Middle frontal gyrus (tissue), 1 donor: ENCODE measurements at regions not wholly inside any gene's neighbourhood (a gene's known extent, or its start where the extent isn't known, plus 50 kb on each side); places are given as distances from the start of the nearest gene placed in this dataset.
"Not testable (repeated sequence)": the region's sequence is repeated elsewhere in the genome, so short reads cannot be mapped to it uniquely, and the experiment has no call there.

ENCODE experiments used
- DNase-seq: peaks from one replicate; pipeline ENCODE4 v3.0.0-alpha.2; 2015; ENCODE audit warnings: low spot score; ENCODE audit errors: extremely low spot score

- DNase-seq: no peak
Observed at GRCh38 chr3:21238661-21239060, 512.3 kb downstream of the ZNF385D start.

- DNase-seq: no peak
Observed at GRCh38 chr3:21237638-21238037, 513.4 kb downstream of the ZNF385D start.

- DNase-seq: no peak
Observed at GRCh38 chr3:21235491-21235890, 515.5 kb downstream of the ZNF385D start.

GRCh38 chr3:21234933-21235332 is 516.1 kb downstream of the ZNF385D start:
- no peak for DNase-seq

GRCh38 chr3:21229426-21230135 is 521.4 kb downstream of the ZNF385D start:
- no peak for DNase-seq

GRCh38 chr3:21226086-21226485 is 524.9 kb downstream of the ZNF385D start:
- no peak for DNase-seq

- DNase-seq: no peak
Observed at GRCh38 chr3:21220944-21221343, 530.1 kb downstream of the ZNF385D start.

DNA sequence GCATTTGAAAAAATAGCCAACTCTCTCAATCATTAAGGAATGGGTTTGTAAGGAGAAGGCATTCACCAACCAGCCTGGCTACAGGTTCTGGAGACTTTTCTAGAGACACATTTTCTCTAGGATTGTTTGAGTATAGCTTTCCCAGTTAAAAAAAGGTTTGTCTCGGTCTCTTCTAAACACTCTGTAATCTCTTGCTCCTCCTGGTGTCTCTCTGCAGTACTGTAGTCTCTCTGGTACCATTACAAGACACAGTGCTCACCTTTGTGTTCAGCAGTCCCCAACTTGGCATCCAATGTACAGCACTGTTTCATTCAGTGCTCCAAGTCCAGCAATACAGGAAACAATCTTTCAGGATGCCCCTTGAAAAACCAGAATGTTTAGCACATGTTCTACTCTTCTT is 534.4 kb downstream of the ZNF385D start:
- DNase-seq: no peak

DNA sequence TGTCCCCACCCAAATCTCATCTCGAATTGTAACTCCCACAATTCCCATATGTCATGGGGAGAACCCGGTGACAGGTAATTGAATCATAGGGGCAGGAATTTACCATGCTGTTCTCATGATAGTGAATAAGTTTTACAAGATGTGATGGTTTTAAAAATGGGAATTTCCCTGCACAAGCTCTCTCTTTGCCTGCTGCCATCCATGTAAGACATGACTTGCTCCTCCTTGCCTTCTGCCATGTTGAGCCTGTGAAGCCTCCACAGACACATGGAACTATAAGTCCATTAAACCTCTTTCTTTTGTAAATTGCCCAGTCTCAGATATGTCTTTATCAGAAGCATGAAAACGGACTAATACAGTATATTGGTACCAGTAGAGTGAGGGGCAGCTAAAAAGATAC is 546.9 kb downstream of the ZNF385D start:
- not testable (repeated sequence) for DNase-seq

GRCh38 chr3:21195203-21195602 is 555.8 kb downstream of the ZNF385D start:
- no peak for DNase-seq

GRCh38 chr3:21194036-21194435 is 557.0 kb downstream of the ZNF385D start:
- DNase-seq: not testable (repeated sequence)

- no peak for DNase-seq
Observed at GRCh38 chr3:21188459-21188858, 562.6 kb downstream of the ZNF385D start.

- DNase-seq: no peak
Observed at GRCh38 chr3:21185816-21186314, 565.1 kb downstream of the ZNF385D start.

DNA sequence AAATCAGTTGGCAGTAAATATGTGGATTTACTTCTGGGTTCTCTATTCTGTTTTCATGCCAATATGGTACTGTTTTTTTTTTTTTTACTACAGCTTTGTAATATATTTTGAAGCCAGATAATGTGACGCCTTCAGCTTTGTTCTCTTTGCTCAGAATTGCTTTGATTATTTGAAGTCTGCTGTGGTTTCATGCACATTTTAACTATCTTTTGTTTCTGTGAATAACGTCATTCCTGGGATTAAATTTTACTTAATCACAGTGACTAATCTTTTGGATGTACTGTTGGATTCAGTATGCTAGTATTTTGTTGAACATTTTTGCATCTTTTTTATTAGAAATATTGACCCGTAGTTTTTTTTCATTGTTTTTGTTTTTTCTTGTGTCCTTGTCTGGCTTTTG is 576.5 kb downstream of the ZNF385D start:
- DNase-seq: no peak

DNA sequence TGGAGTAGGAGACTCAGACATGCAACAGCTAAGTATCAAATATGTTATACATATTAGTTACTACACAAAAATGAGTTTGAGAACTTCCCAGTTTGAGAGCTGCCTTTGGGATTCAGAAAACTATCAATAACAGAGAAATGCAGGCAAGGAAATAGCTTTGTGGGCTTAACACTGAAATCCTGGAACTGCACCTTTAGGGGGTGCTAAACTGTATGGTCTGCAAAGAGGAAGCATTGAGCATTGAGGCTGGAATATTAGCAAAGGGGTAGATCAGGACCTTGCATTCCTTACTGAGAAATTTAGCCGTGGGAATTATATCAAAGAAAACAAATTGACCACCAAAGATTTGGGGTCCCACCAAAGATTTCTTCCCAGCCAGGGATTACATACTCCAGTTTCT is 580.0 kb downstream of the ZNF385D start:
- DNase-seq: no peak

- no peak for DNase-seq
Observed at GRCh38 chr3:21169948-21170347, 581.1 kb downstream of the ZNF385D start.

- no peak for DNase-seq
Observed at GRCh38 chr3:21168471-21168870, 582.5 kb downstream of the ZNF385D start.

GRCh38 chr3:21163956-21164355 is 587.1 kb downstream of the ZNF385D start:
- DNase-seq: no peak

DNA sequence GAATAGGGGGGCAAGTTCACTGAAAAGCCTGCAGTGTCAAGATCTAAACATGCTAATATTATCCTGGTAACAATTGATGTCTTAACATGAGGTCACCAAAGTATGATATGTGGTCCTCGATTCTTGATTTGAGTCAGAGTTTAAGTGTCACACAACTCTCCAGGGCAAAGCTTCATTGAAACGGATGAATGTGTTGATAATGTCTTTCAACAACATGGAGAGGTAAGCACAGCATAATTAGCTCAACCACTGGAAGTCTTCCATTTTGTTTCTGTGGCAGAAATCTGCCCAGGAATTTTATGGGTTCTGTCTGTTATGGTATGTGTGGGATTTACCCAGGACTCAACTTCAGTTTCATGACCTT is 591.5 kb downstream of the ZNF385D start:
- DNase-seq: no peak

GRCh38 chr3:21158861-21159542 is 592.0 kb downstream of the ZNF385D start:
- peak; percentile 27 for DNase-seq

GRCh38 chr3:21154911-21155310 is 596.1 kb downstream of the ZNF385D start:
- DNase-seq: no peak

DNA sequence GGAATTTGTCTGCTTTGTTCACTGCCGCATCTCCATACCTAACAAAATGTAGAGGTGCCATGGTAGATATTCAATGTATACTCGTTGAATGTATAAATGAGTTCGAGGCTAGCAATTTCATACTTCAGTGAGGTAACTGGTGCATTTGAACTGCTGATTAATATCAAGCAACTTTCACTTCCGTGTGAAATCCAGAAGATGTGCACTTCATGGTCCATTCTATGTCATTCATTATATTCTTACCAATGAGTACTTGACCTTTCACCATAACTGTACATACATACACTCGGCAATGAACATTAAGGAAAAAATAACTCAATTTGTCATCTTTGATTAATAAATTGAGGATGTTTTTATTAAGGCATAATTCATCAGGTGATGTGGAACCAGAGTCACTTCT is 598.5 kb downstream of the ZNF385D start:
- no peak for DNase-seq

DNA sequence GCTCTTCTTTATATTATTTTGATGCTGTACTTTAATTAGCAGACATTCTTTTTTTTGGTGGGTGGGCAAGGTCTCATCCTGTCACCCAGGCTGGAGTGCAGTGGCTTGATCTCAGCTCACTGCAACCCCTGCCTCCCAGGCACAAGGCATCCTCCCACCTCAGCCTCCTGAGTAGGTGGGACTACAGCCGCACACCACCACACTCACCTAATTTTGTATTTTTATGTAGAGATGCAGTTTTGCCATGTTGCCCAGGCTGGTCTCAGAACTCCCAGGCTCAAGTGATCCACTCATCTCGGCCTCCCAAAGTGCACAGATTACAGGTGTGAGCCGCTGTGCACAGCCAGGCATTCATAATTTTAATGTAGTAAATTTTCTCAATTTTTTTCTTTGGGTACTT is 608.1 kb downstream of the ZNF385D start:
- DNase-seq: no peak
